Left lung (tissue), 4 donors: ENCODE measurements at regions not wholly inside any gene's neighbourhood (a gene's known extent, or its start where the extent isn't known, plus 50 kb on each side); places are given as distances from the start of the nearest gene placed in this dataset.

Source experiments
- ATAC-seq: fragments of 200-7000 bp; cut with Tn5 transposase; one replicate; pipeline ENCODE4 v1.9.1; 2020; ENCODE audit warnings: moderate library complexity
- DNase-seq, 4 donors: peaks; one replicate each; pipeline ENCODE4 v3.0.0-alpha.2; 2013 to 2020
- H3K27ac ChIP-seq, 2 donors: fragments of 200-600 bp; sonication (generic) in 1 of 2; one replicate each; pipeline versions ENCODE4 v1.5.0 to v1.8.0; 2020 to 2021
- H3K27me3 ChIP-seq, 2 donors: fragments of 200-600 bp; sonication (generic) in 1 of 2; one replicate each; pipeline versions ENCODE4 v1.5.0 to v1.8.0; 2020 to 2021
- H3K36me3 ChIP-seq, 2 donors: fragments of 200-600 bp; sonication (generic) in 1 of 2; one replicate each; pipeline versions ENCODE4 v1.5.0 to v1.8.0; 2020 to 2021
- H3K4me1 ChIP-seq, 2 donors: fragments of 200-600 bp; one replicate each; pipeline ENCODE4 v1.8.0; 2021
- H3K4me3 ChIP-seq, 2 donors: fragments of 200-600 bp; sonication (generic) in 1 of 2; one replicate each; pipeline versions ENCODE4 v1.5.0 to v1.8.0; 2020 to 2021; ENCODE audit warnings: mild to moderate bottlenecking in 1 of 2
- H3K9me3 ChIP-seq, 2 donors: fragments of 200-600 bp; sonication (generic) in 1 of 2; one replicate each; pipeline versions ENCODE4 v1.5.0 to v1.8.0; 2020 to 2021
- intact Hi-C, 2 donors: fragments of 100-400 bp; cut with DNase I; formaldehyde crosslinking; loops; one replicate each; pipeline versions ENCODE4 v1.11.2 to v1.14.2; 2022
- TF ChIP-seq, protein P1 (sequence below), 2 donors: fragments of 200-600 bp; sonication (generic) in 1 of 2; IDR thresholded peaks; one replicate each; pipeline versions ENCODE4 v1.5.0 to v1.8.0; 2021; ENCODE audit warnings: antibody characterized with exemption in 2 of 2
- donor health status: DM: no; HTN: yes; CAD: no.
- donor health status: DM: no; HTN: no; CAD: no.

- no peak overlapping the region for H3K27ac ChIP-seq
- TF ChIP-seq, protein P1, sequence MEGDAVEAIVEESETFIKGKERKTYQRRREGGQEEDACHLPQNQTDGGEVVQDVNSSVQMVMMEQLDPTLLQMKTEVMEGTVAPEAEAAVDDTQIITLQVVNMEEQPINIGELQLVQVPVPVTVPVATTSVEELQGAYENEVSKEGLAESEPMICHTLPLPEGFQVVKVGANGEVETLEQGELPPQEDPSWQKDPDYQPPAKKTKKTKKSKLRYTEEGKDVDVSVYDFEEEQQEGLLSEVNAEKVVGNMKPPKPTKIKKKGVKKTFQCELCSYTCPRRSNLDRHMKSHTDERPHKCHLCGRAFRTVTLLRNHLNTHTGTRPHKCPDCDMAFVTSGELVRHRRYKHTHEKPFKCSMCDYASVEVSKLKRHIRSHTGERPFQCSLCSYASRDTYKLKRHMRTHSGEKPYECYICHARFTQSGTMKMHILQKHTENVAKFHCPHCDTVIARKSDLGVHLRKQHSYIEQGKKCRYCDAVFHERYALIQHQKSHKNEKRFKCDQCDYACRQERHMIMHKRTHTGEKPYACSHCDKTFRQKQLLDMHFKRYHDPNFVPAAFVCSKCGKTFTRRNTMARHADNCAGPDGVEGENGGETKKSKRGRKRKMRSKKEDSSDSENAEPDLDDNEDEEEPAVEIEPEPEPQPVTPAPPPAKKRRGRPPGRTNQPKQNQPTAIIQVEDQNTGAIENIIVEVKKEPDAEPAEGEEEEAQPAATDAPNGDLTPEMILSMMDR (IDR thresholded peaks at IDR 0.05) = no peak
- ATAC-seq (no peak), DNase-seq (peak in 1 of 4 donors; percentile 80)
- H3K4me3 ChIP-seq = no peak overlapping the region
- no peaks in the 10 kb centered on the region for H3K9me3 ChIP-seq
- H3K27me3 ChIP-seq = no peaks in the 10 kb centered on the region
- H3K36me3 ChIP-seq = no peaks in the 10 kb centered on the region
- peaks cover 0 to 10% of the 10 kb centered on the region in 2 donors for H3K4me1 ChIP-seq
- intact Hi-C loops = no loop called here
These were observed 132.6 kb upstream of the FUT8 start for GRCh38 chr14:65279958-65280357.

DNA sequence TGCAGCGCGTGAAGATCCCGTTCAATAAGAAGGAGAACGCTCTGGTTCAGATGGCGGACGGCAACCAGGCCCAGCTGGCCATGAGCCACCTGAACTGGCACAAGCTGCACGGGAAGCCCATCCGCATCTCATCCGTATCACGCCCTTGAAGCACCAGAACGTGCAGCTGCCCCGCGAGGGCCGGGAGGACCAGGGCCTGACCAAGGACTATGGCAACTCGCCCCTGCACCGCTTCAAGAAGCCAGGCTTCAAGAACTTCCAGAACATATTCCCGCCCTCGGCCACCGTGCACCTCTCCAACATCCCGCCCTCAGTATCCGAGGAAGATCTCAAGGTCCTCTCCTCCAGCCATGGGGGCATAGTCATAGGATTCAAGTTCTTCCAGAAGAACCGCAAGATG is 131.9 kb upstream of the FUT8 start:
- Histone ChIP-seq H3K4me3 (no peak overlapping the region), H3K27ac (no peak overlapping the region), H3K27me3 (no peaks in the 10 kb centered on the region), H3K36me3 (no peaks in the 10 kb centered on the region), H3K9me3 (no peaks in the 10 kb centered on the region), H3K4me1 (peaks cover 0 to 10% of the 10 kb centered on the region in 2 donors)
- TF ChIP-seq, protein P1 (IDR thresholded peaks at IDR 0.05) = no peak
- DNase-seq (peak in 1 of 4 donors; percentile 70), ATAC-seq (no peak)
- intact Hi-C loops = no loop called here

- Histone ChIP-seq H3K27ac (no peak overlapping the region), H3K4me1 (peaks cover 0 to 10% of the 10 kb centered on the region in 2 donors), H3K4me3 (no peak overlapping the region), H3K9me3 (no peaks in the 10 kb centered on the region), H3K27me3 (no peaks in the 10 kb centered on the region), H3K36me3 (no peaks in the 10 kb centered on the region)
- intact Hi-C loops = no loop called here
- TF ChIP-seq, protein P1 (IDR thresholded peaks at IDR 0.05) = no peak
- DNase-seq (no peak), ATAC-seq (peak; percentile 33)
These were observed 130.3 kb upstream of the FUT8 start for GRCh38 chr14:65281991-65282895.

GRCh38 chr14:65282896-65283253 is 129.7 kb upstream of the FUT8 start:
- intact Hi-C loops = no loop called here
- no peak overlapping the region for H3K4me3 ChIP-seq
- TF ChIP-seq, protein P1 (IDR thresholded peaks at IDR 0.05) = no peak
- H3K9me3 ChIP-seq = no peaks in the 10 kb centered on the region
- peak; percentile 13 for ATAC-seq
- H3K27me3 ChIP-seq = no peaks in the 10 kb centered on the region
- H3K4me1 ChIP-seq = peaks cover 0 to 10% of the 10 kb centered on the region in 2 donors
- DNase-seq = no peak
- H3K36me3 ChIP-seq = no peaks in the 10 kb centered on the region
- H3K27ac ChIP-seq = no peak overlapping the region

DNA sequence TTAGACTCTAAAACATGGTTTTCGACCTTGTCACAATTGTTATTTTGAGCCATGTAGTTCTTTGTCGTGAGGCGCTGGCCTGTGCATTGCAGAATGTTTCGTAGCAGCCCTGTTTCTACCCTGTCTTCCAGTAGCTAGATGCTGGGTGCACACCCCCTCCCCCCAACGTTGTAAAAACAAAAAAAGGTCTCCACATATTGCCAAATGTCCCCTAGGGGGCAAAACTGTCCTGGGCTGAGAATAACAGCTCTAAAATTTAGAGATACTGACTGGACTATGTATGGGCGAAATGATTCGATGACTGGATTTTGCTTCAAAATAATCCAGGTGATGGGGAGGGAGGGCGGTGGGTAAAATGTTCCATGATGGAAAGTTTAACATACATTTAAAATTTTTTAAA is 126.1 kb upstream of the FUT8 start:
- peak; percentile 39 for ATAC-seq
- intact Hi-C loops = no loop called here
- no peaks in the 10 kb centered on the region for H3K27me3 ChIP-seq
- H3K27ac ChIP-seq = no peak overlapping the region
- no peaks in the 10 kb centered on the region for H3K36me3 ChIP-seq
- H3K4me3 ChIP-seq = no peak overlapping the region
- DNase-seq = no peak
- peaks cover 0 to 10% of the 10 kb centered on the region in 2 donors for H3K4me1 ChIP-seq
- no peaks in the 10 kb centered on the region for H3K9me3 ChIP-seq
- TF ChIP-seq, protein P1 (IDR thresholded peaks at IDR 0.05) = no peak
